ENCODE measurements at regions not wholly inside any gene's neighbourhood (a gene's known extent, or its start where the extent isn't known, plus 50 kb on each side); places are given as distances from the start of the nearest gene placed in this dataset.
A peak's percentile ranks its signal among the peaks of the same experiment; 100 is the strongest.
"Not testable (repeated sequence)": the region's sequence is repeated elsewhere in the genome, so short reads cannot be mapped to it uniquely, and the experiment has no call there.

GRCh38 chr13:44778761-44779484 lies 202.8 kb upstream of the TSC22D1 start:
- Histone ChIP-seq H3K9me3 (ENCODE audit: low read depth) (no peaks in the 10 kb centered on the region), H3K27ac (no peak overlapping the region), H2AFZ (no peak overlapping the region), H3K79me2 (no peaks in the 10 kb centered on the region), H3K36me3 (replicated peaks; ENCODE audit: insufficient read depth, low read depth) (no peaks in the 10 kb centered on the region), H3K4me3 (no peak overlapping the region), H3K4me1 (ENCODE audit: insufficient read depth) (no peaks in the 10 kb centered on the region), H3K27me3 (no peaks in the 10 kb centered on the region), H3K9me2 (replicated peaks; ENCODE audit: insufficient read depth) (no peaks in the 10 kb centered on the region), H3K4me2 (no peak overlapping the region), H4K20me1 (ENCODE audit: insufficient read depth, poor library complexity, severe bottlenecking) (no peaks in the 10 kb centered on the region)
- DNase-seq (ENCODE audit: low spot score), result no peak
- TF ChIP-seq EZH2phosphoT487 (IDR thresholded peaks at IDR 0.05; ENCODE audit: low read depth, severe bottlenecking, unreplicated experiment) (no peak), CTCF (IDR thresholded peaks at IDR 0.05; ENCODE audit: poor library complexity) (no peak), EZH2 (IDR thresholded peaks at IDR 0.05; ENCODE audit: borderline replicate concordance) (no peak)
- WGBS (ENCODE audit: low lambda C conversion rate, missing lambda C conversion rate), result 51% methylated on average over 9 of the region's 9 CpGs

- not testable (repeated sequence) for H3K4me2 ChIP-seq; H3K9me3 ChIP-seq (ENCODE audit: low read depth); H3K4me3 ChIP-seq; H4K20me1 ChIP-seq (ENCODE audit: insufficient read depth, poor library complexity, severe bottlenecking); H3K4me1 ChIP-seq (ENCODE audit: insufficient read depth); H2AFZ ChIP-seq; DNase-seq (ENCODE audit: low spot score); H3K79me2 ChIP-seq; H3K27me3 ChIP-seq; H3K27ac ChIP-seq; H3K9me2 ChIP-seq (replicated peaks; ENCODE audit: insufficient read depth); H3K36me3 ChIP-seq (replicated peaks; ENCODE audit: insufficient read depth, low read depth)
- WGBS (ENCODE audit: low lambda C conversion rate, missing lambda C conversion rate), result 88% methylated on average over 3 of the region's 3 CpGs
Measured at GRCh38 chr13:44775290-44775689, 199.2 kb upstream of the TSC22D1 start.

GRCh38 chr13:44770951-44771350 lies 194.8 kb upstream of the TSC22D1 start:
- Histone ChIP-seq H3K27me3 (no peaks in the 10 kb centered on the region), H3K27ac (no peak overlapping the region), H2AFZ (no peak overlapping the region), H3K4me2 (no peak overlapping the region), H3K79me2 (no peaks in the 10 kb centered on the region), H3K36me3 (replicated peaks; ENCODE audit: insufficient read depth, low read depth) (no peaks in the 10 kb centered on the region), H3K9me2 (replicated peaks; ENCODE audit: insufficient read depth) (no peaks in the 10 kb centered on the region), H4K20me1 (ENCODE audit: insufficient read depth, poor library complexity, severe bottlenecking) (no peaks in the 10 kb centered on the region), H3K4me3 (no peak overlapping the region), H3K4me1 (ENCODE audit: insufficient read depth) (peaks cover 6% of the 10 kb centered on the region), H3K9me3 (ENCODE audit: low read depth) (no peaks in the 10 kb centered on the region)
- 96% methylated on average over 5 of the region's 5 CpGs for whole genome bisulfite sequencing (ENCODE audit: low lambda C conversion rate, missing lambda C conversion rate)
- TF ChIP-seq EZH2 (IDR thresholded peaks at IDR 0.05; ENCODE audit: borderline replicate concordance) (no peak), CTCF (IDR thresholded peaks at IDR 0.05; ENCODE audit: poor library complexity) (no peak), EZH2phosphoT487 (IDR thresholded peaks at IDR 0.05; ENCODE audit: low read depth, severe bottlenecking, unreplicated experiment) (no peak)
- DNase-seq (ENCODE audit: low spot score), result no peak

GRCh38 chr13:44769686-44770085 lies 193.6 kb upstream of the TSC22D1 start:
- Histone ChIP-seq H3K9me3 (ENCODE audit: low read depth) (no peaks in the 10 kb centered on the region), H3K79me2 (no peaks in the 10 kb centered on the region), H3K4me3 (no peak overlapping the region), H4K20me1 (ENCODE audit: insufficient read depth, poor library complexity, severe bottlenecking) (no peaks in the 10 kb centered on the region), H3K36me3 (replicated peaks; ENCODE audit: insufficient read depth, low read depth) (no peaks in the 10 kb centered on the region), H2AFZ (no peak overlapping the region), H3K4me2 (no peak overlapping the region), H3K27me3 (no peaks in the 10 kb centered on the region), H3K27ac (peak overlapping the region; percentile 3), H3K9me2 (replicated peaks; ENCODE audit: insufficient read depth) (no peaks in the 10 kb centered on the region), H3K4me1 (ENCODE audit: insufficient read depth) (peaks cover 13% of the 10 kb centered on the region)
- WGBS (ENCODE audit: low lambda C conversion rate, missing lambda C conversion rate), result 84% methylated on average over 3 of the region's 3 CpGs
- no peak for DNase-seq (ENCODE audit: low spot score)
- no peak for TF ChIP-seq EZH2 (IDR thresholded peaks at IDR 0.05; ENCODE audit: borderline replicate concordance)
- TF ChIP-seq CTCF (IDR thresholded peaks at IDR 0.05; ENCODE audit: poor library complexity), result no peak
- TF ChIP-seq EZH2phosphoT487 (IDR thresholded peaks at IDR 0.05; ENCODE audit: low read depth, severe bottlenecking, unreplicated experiment), result no peak
